ENCODE measurements at regions not wholly inside any gene's neighbourhood (a gene's known extent, or its start where the extent isn't known, plus 50 kb on each side); places are given as distances from the start of the nearest gene placed in this dataset.

DNA sequence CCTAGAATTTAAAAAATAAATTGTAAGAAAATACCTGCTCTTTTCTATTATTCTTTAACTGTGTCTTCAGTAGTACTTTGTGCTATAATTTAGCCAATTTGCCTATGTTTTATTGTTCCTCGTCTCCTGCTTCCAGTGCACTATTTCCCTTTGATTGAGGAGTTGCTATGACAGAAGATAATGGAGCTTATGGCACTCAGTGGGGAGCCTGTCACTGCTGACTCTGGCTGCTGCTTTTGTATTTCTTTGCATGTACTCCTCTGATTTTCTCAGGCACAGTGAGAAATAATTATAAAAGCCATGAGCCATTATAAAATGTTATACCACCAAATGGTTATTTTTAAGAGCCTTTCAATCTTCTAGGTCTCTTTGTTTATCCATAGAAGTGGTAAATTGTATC is 1310.8 kb upstream of the SLC39A10 start:
- H4K20me1 ChIP-seq (ENCODE audit: insufficient read depth), result no peaks in the 10 kb centered on the region
- H3K9me3 ChIP-seq (ENCODE audit: control insufficient read depth in 1 of 2, insufficient read depth in 1 of 2, low read depth in 1 of 2, low read length in 2 of 2), result no peaks in the 10 kb centered on the region
- CTCF ChIA-PET, result no interaction called here
- H3K36me3 ChIP-seq (ENCODE audit: control insufficient read depth in 1 of 2, insufficient read depth in 2 of 2, low read length in 2 of 2), result no peaks in the 10 kb centered on the region
- intact Hi-C loops (cut with micrococcal nuclease), result no loop called here
- H3K4me2 ChIP-seq (ENCODE audit: low read length), result no peak overlapping the region
- no peak for DNase-seq (ENCODE audit: low read depth, low spot score)
- BruUV-seq (replicated peaks), result no TSS peak
- H3K4me1 ChIP-seq (ENCODE audit: control insufficient read depth in 1 of 2, insufficient read depth in 2 of 2, low read length in 2 of 2), result no peaks in the 10 kb centered on the region
- no peak for ATAC-seq
- RAD21 ChIA-PET (ENCODE audit: low non-redundant PET in 1 of 2, low total read pairs in 2 of 2, uncharacterized antibody in 2 of 2, unreplicated experiment in 2 of 2), result no interaction called here
- H3K27ac ChIP-seq (ENCODE audit: low read depth, low read length), result no peak overlapping the region
- POLR2A ChIA-PET, result no interaction called here
- H3K9me2 ChIP-seq (ENCODE audit: insufficient read depth), result no peaks in the 10 kb centered on the region
- H3K27me3 ChIP-seq (ENCODE audit: insufficient read depth, low read length), result no peaks in the 10 kb centered on the region
- no peak overlapping the region for H3K9ac ChIP-seq (ENCODE audit: low read length)
- no peaks in the 10 kb centered on the region for H3K79me2 ChIP-seq (ENCODE audit: insufficient read depth, low read length)
- no peak overlapping the region for H2AFZ ChIP-seq (ENCODE audit: low read depth, low read length, poor library complexity, severe bottlenecking)
- TF ChIP-seq SP1 (IDR thresholded peaks at IDR 0.05; ENCODE audit: low read depth) (no peak), POLR2AphosphoS5 (IDR thresholded peaks at IDR 0.05; ENCODE audit: low read depth, low read length) (no peak), ZFX (IDR thresholded peaks at IDR 0.05) (no peak), EGR1 (IDR thresholded peaks at IDR 0.05; ENCODE audit: low read depth) (no peak), CTCF (IDR thresholded peaks at IDR 0.05 in 2 of 3, conservative IDR thresholded peaks at IDR 0.05 in 1 of 3; ENCODE audit: borderline replicate concordance in 1 of 3, insufficient read depth in 1 of 3, low read depth in 2 of 3, low read length in 2 of 3) (no peak), JUND (IDR thresholded peaks at IDR 0.05) (no peak), CBX3 (IDR thresholded peaks at IDR 0.05; ENCODE audit: low read depth) (no peak), ZBTB33 (IDR thresholded peaks at IDR 0.05; ENCODE audit: extremely low read depth, insufficient replicate concordance, low read length) (no peak), ZNF274 (IDR thresholded peaks at IDR 0.05; ENCODE audit: low read depth, low read length) (no peak), RAD21 (IDR thresholded peaks at IDR 0.05; ENCODE audit: low read depth) (no peak)
- TF ChIP-seq, protein P1, sequence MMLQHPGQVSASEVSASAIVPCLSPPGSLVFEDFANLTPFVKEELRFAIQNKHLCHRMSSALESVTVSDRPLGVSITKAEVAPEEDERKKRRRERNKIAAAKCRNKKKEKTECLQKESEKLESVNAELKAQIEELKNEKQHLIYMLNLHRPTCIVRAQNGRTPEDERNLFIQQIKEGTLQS (IDR thresholded peaks at IDR 0.05), result no peak
- H3K4me3 ChIP-seq (replicated peaks in 1 of 2; ENCODE audit: low read depth in 1 of 2, low read length in 2 of 2), result no peak overlapping the region

Measured in HCT116 (cell line).